GM12864 (cell line): ENCODE measurements at regions not wholly inside any gene's neighbourhood (a gene's known extent, or its start where the extent isn't known, plus 50 kb on each side); places are given as distances from the start of the nearest gene placed in this dataset.

Experiments
- DNase-seq: peaks from one replicate; pipeline ENCODE4 v3.0.0-alpha.2; 2011; ENCODE audit warnings: low read depth
- H3K4me3 ChIP-seq: 2 replicates; pipeline ENCODE4 v1.5.1; 2011; ENCODE audit warnings: mild to moderate bottlenecking, low read depth, low read length, control low read depth
- CTCF ChIP-seq: IDR thresholded peaks from 2 replicates; pipeline ENCODE4 v1.5.1; 2011; ENCODE audit warnings: low read depth, mild to moderate bottlenecking, moderate library complexity, low read length, control low read depth, inconsistent platforms; ENCODE audit errors: missing control alignments

- DNase-seq = no peak
- TF ChIP-seq CTCF = no peak
Measured at GRCh38 chr6:3900744-3901336, 51.7 kb downstream of the FAM50B start.

DNA sequence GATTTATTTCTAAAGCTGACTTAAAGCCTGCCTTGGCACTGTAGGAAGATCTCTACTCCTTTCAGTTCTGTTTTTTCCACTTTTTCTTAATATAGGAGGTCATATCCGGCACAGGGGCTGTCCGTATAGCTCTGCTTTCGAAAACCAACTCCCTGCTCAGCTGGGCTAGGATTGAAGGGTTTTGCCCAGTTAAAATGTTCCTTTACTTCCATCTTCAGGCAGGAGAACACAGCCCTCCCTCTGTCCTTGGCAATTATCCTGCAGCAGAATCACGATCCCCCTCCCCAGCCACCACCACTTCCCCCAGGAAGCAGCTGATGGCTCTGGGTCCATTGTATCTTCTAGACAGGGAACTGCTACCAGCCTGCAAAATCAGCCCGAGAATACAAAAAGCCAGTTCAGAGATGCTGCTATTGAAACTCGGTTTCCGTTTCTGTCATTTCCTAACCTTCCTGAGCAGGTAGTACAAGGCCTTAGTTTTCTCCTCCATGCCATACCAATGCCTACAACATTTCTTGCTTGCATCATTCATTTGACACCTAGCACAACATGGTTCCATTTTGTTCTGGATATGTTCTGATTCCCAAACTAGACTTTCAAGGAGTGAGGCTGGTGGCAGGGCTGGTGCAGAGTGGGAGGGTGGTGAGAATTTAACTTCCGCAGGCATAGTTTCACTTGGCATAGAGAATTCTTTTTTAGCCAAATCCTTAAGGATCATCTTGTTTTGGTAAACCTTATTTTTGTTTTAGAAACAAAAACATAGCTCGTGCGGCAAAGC, 53.9 kb downstream of the FAM50B start:
- H3K4me3 ChIP-seq = no peak overlapping the region
- no peak for DNase-seq
- no peak for TF ChIP-seq CTCF

More at GRCh38 chr6:3900744-3901336, 51.7 kb downstream of the FAM50B start:
- H3K4me3 ChIP-seq = no peak overlapping the region

- no peak overlapping the region for H3K4me3 ChIP-seq
- no peak for DNase-seq
- TF ChIP-seq CTCF = no peak
Measured at GRCh38 chr6:3904518-3904917, 55.3 kb downstream of the FAM50B start.

- no peak for DNase-seq
- TF ChIP-seq CTCF = no peak
- H3K4me3 ChIP-seq = no peak overlapping the region
Measured at GRCh38 chr6:3905945-3906845, 57.0 kb downstream of the FAM50B start.

GRCh38 chr6:3906846-3907151, 57.6 kb downstream of the FAM50B start:
- TF ChIP-seq CTCF = no peak
- DNase-seq = no peak

DNA sequence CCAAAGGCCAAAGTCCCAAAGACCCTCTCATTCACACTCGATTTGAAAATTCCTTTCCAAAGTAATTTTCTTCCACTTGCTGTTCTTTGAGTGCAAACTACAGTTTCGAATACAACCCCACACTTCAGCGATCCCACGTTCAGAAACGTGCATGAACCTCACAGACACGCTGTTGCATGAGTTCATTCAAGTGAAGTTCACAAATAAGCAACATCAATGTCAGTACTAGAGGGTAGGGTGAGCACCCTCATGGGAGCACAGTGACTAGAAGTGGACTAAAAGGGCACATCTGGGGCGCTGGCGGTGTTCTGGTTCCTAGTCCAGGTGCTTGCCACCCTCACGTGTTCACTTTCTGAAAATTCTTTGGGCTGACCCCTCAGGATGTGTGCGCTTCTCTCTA, 59.0 kb downstream of the FAM50B start:
- no peak for DNase-seq
- H3K4me3 ChIP-seq = no peak overlapping the region
- TF ChIP-seq CTCF = no peak

More at GRCh38 chr6:3906846-3907151, 57.6 kb downstream of the FAM50B start:
- no peak overlapping the region for H3K4me3 ChIP-seq
